ENCODE measurements at regions not wholly inside any gene's neighbourhood (a gene's known extent, or its start where the extent isn't known, plus 50 kb on each side); places are given as distances from the start of the nearest gene placed in this dataset.

DNA sequence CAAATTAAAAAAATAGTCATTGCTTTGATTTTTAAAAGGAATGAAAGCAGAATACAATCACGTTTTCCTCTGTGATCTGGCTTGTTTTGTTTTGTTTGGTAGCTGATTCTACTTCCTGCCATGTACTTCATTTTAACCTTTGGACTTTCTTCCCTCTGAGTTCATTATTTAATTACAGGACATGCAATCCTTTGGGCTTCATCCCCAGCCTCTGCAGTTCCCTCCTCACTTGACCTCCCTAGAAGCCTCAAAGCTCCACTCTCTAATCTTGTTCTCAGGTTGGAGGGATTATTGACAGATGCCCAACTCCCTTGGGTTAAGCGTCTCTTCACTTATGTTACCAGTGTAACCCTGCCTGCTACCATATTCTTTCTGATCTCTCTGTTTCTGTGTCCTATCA, 967.9 kb upstream of the SEL1L start:
- TF ChIP-seq POLR2A (IDR thresholded peaks at IDR 0.05) = no peak
- TF ChIP-seq, protein P1, sequence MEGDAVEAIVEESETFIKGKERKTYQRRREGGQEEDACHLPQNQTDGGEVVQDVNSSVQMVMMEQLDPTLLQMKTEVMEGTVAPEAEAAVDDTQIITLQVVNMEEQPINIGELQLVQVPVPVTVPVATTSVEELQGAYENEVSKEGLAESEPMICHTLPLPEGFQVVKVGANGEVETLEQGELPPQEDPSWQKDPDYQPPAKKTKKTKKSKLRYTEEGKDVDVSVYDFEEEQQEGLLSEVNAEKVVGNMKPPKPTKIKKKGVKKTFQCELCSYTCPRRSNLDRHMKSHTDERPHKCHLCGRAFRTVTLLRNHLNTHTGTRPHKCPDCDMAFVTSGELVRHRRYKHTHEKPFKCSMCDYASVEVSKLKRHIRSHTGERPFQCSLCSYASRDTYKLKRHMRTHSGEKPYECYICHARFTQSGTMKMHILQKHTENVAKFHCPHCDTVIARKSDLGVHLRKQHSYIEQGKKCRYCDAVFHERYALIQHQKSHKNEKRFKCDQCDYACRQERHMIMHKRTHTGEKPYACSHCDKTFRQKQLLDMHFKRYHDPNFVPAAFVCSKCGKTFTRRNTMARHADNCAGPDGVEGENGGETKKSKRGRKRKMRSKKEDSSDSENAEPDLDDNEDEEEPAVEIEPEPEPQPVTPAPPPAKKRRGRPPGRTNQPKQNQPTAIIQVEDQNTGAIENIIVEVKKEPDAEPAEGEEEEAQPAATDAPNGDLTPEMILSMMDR (IDR thresholded peaks at IDR 0.05) = no peak
